WTC11 (cell line): ENCODE measurements at regions not wholly inside any gene's neighbourhood (a gene's known extent, or its start where the extent isn't known, plus 50 kb on each side); places are given as distances from the start of the nearest gene placed in this dataset.

Experiments used
- ESRRA ChIP-seq: sonication (generic); formaldehyde crosslinking; IDR thresholded peaks from 2 replicates; pipeline ENCODE4 v1.8.1; 2022; ENCODE audit warnings: mild to moderate bottlenecking, missing genetic modification reagents, borderline replicate concordance
- MYBL2 ChIP-seq: sonication (generic); formaldehyde crosslinking; IDR thresholded peaks from 2 replicates; pipeline ENCODE4 v1.8.1; 2023; ENCODE audit warnings: mild to moderate bottlenecking, moderate library complexity, missing genetic modification reagents
- TCF7 ChIP-seq: sonication (generic); formaldehyde crosslinking; IDR thresholded peaks from 2 replicates; pipeline ENCODE4 v1.8.0; 2022; ENCODE audit warnings: mild to moderate bottlenecking, low read depth, missing genetic modification reagents, moderate library complexity
- TF ChIP-seq, protein P1 (sequence below): sonication (generic); formaldehyde crosslinking; conservative IDR thresholded peaks from 2 replicates; pipeline ENCODE4 v1.8.1; 2023; ENCODE audit warnings: mild to moderate bottlenecking, low read depth, missing genetic modification reagents, moderate library complexity
- TF ChIP-seq, protein P2 (sequence below): fragments of 200-600 bp; IDR thresholded peaks from 2 replicates; pipeline ENCODE4 v1.8.0; 2022; ENCODE audit warnings: antibody characterized with exemption

DNA sequence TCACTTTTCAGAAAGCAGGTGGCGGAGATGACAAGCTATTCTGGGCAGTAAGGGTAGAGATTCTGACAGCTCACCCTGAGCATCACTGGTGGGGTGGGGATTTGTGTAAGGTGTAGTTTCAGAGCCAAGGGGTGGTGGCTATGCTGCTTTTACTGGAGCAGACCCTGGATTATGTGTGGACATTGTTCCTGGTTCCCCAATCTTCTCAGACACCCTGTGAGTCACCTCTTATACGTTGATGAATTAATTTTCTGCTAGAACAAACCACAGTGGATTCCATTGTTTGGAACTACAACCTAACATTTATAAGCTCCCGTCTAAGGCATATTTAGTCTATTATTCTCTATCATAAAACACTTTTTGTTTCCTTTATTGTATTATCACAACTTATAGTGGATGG is 169.5 kb upstream of the COL8A1 start:
- TF ChIP-seq MYBL2 (CRISPR knock-in tag) (no peak), ESRRA (CRISPR knock-in tag) (no peak), TCF7 (CRISPR knock-in tag) (no peak)
- TF ChIP-seq, protein P1, sequence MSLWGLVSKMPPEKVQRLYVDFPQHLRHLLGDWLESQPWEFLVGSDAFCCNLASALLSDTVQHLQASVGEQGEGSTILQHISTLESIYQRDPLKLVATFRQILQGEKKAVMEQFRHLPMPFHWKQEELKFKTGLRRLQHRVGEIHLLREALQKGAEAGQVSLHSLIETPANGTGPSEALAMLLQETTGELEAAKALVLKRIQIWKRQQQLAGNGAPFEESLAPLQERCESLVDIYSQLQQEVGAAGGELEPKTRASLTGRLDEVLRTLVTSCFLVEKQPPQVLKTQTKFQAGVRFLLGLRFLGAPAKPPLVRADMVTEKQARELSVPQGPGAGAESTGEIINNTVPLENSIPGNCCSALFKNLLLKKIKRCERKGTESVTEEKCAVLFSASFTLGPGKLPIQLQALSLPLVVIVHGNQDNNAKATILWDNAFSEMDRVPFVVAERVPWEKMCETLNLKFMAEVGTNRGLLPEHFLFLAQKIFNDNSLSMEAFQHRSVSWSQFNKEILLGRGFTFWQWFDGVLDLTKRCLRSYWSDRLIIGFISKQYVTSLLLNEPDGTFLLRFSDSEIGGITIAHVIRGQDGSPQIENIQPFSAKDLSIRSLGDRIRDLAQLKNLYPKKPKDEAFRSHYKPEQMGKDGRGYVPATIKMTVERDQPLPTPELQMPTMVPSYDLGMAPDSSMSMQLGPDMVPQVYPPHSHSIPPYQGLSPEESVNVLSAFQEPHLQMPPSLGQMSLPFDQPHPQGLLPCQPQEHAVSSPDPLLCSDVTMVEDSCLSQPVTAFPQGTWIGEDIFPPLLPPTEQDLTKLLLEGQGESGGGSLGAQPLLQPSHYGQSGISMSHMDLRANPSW (CRISPR knock-in tag), result no peak
- TF ChIP-seq, protein P2, sequence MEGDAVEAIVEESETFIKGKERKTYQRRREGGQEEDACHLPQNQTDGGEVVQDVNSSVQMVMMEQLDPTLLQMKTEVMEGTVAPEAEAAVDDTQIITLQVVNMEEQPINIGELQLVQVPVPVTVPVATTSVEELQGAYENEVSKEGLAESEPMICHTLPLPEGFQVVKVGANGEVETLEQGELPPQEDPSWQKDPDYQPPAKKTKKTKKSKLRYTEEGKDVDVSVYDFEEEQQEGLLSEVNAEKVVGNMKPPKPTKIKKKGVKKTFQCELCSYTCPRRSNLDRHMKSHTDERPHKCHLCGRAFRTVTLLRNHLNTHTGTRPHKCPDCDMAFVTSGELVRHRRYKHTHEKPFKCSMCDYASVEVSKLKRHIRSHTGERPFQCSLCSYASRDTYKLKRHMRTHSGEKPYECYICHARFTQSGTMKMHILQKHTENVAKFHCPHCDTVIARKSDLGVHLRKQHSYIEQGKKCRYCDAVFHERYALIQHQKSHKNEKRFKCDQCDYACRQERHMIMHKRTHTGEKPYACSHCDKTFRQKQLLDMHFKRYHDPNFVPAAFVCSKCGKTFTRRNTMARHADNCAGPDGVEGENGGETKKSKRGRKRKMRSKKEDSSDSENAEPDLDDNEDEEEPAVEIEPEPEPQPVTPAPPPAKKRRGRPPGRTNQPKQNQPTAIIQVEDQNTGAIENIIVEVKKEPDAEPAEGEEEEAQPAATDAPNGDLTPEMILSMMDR, result no peak
